ENCODE measurements at regions not wholly inside any gene's neighbourhood (a gene's known extent, or its start where the extent isn't known, plus 50 kb on each side); places are given as distances from the start of the nearest gene placed in this dataset.

DNA sequence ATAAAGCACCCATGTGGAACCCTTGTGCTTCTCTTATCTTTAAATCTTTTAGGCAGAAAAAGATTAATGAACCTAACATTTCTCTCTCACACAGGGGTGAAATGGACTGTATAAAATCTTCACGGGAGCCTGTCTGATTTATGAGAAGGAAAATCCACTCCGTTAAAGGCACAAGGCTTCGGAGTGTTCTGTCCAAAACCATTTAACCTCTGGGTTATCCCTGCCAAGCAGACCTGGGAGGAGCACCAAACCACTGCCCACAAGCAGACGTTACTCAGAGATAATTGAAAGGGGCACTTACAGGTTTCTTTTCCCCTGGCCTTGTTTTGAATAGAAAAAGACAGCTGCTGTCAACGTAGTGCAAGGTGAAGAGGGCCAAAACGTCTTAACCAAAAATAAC is 184.4 kb upstream of the DOK6 start:
- ChIA-PET CTCF (no interaction called here), POLR2A (no interaction called here)
- ATAC-seq (no peak), DNase-seq (ENCODE audit: low read depth, low spot score) (no peak)
- no TSS peak for BruUV-seq (replicated peaks)
- Histone ChIP-seq H3K27me3 (ENCODE audit: control insufficient read depth, insufficient read depth, low read length) (no peaks in the 10 kb centered on the region), H3K9me3 (ENCODE audit: control insufficient read depth, insufficient read depth, low read depth, low read length) (no peaks in the 10 kb centered on the region), H3K4me1 (ENCODE audit: control insufficient read depth, insufficient read depth, low read length) (no peaks in the 10 kb centered on the region), H3K36me3 (ENCODE audit: control insufficient read depth, insufficient read depth, low read length) (no peaks in the 10 kb centered on the region), H3K27ac (ENCODE audit: low read length) (no peak overlapping the region), H3K4me3 (ENCODE audit: low read depth in 2 of 2, low read length in 2 of 2) (no peak overlapping the region)
- TF ChIP-seq, protein P1, sequence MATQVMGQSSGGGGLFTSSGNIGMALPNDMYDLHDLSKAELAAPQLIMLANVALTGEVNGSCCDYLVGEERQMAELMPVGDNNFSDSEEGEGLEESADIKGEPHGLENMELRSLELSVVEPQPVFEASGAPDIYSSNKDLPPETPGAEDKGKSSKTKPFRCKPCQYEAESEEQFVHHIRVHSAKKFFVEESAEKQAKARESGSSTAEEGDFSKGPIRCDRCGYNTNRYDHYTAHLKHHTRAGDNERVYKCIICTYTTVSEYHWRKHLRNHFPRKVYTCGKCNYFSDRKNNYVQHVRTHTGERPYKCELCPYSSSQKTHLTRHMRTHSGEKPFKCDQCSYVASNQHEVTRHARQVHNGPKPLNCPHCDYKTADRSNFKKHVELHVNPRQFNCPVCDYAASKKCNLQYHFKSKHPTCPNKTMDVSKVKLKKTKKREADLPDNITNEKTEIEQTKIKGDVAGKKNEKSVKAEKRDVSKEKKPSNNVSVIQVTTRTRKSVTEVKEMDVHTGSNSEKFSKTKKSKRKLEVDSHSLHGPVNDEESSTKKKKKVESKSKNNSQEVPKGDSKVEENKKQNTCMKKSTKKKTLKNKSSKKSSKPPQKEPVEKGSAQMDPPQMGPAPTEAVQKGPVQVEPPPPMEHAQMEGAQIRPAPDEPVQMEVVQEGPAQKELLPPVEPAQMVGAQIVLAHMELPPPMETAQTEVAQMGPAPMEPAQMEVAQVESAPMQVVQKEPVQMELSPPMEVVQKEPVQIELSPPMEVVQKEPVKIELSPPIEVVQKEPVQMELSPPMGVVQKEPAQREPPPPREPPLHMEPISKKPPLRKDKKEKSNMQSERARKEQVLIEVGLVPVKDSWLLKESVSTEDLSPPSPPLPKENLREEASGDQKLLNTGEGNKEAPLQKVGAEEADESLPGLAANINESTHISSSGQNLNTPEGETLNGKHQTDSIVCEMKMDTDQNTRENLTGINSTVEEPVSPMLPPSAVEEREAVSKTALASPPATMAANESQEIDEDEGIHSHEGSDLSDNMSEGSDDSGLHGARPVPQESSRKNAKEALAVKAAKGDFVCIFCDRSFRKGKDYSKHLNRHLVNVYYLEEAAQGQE (IDR thresholded peaks at IDR 0.05; ENCODE audit: insufficient read depth in 1 of 2, low read depth in 2 of 2, low read length in 1 of 2) = no peak
- in situ Hi-C loops (cut with HindIII; ENCODE audit: low pct_unique_long_range_greater_than_20kb, low sequenced_read_pairs) = no loop called here
- intact Hi-C loops (cut with micrococcal nuclease; ENCODE audit: unreplicated experiment) = no loop called here

DNA sequence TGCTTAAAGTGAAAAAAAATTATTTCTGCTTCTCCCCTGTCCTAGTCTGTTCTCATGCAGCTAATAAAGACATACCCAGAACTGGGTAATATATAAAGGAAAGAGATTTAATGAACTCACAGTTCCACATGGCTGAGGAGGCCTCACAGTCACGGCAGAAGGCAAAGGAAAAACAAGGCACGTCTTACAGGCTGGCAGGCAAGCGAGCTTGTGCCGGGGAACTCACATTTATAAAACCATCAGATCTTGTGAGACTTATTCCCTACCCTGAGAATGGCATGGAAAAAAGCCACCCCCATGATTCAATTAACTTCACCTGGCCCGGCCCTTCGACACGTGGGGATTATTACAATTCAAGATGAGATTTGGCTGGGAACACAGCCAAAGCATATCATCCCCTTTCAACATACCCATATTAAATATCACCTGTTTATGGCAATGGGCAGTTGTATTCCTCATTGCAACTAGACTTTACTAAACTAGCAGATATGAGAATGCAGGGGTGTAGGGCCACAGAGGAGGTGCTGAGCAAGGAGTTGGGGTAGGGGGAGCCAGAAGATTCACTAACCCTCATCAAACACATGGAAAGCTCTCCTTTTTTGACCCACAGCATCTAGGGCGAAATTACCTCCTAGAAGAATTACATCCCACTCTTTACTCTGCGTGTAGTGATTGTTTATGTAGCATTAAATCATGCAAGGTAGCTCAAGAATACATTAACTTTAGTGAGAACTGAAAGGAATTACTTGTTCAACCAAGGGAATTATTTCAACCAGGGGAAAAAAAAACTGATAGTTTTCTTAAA is 183.3 kb upstream of the DOK6 start:
- no TSS peak for BruUV-seq (replicated peaks)
- intact Hi-C loops (cut with micrococcal nuclease; ENCODE audit: unreplicated experiment) (no loop called here), in situ Hi-C loops (cut with HindIII; ENCODE audit: low pct_unique_long_range_greater_than_20kb, low sequenced_read_pairs) (no loop called here)
- no peak for DNase-seq (ENCODE audit: low read depth, low spot score)
- TF ChIP-seq, protein P2, sequence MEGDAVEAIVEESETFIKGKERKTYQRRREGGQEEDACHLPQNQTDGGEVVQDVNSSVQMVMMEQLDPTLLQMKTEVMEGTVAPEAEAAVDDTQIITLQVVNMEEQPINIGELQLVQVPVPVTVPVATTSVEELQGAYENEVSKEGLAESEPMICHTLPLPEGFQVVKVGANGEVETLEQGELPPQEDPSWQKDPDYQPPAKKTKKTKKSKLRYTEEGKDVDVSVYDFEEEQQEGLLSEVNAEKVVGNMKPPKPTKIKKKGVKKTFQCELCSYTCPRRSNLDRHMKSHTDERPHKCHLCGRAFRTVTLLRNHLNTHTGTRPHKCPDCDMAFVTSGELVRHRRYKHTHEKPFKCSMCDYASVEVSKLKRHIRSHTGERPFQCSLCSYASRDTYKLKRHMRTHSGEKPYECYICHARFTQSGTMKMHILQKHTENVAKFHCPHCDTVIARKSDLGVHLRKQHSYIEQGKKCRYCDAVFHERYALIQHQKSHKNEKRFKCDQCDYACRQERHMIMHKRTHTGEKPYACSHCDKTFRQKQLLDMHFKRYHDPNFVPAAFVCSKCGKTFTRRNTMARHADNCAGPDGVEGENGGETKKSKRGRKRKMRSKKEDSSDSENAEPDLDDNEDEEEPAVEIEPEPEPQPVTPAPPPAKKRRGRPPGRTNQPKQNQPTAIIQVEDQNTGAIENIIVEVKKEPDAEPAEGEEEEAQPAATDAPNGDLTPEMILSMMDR (IDR thresholded peaks at IDR 0.05) = no peak
- TF ChIP-seq, protein P1 (IDR thresholded peaks at IDR 0.05; ENCODE audit: insufficient read depth in 1 of 2, low read depth in 2 of 2, low read length in 1 of 2) = no peak
- TF ChIP-seq POLR2AphosphoS5 (IDR thresholded peaks at IDR 0.05; ENCODE audit: low read depth, low read length) (no peak), SIN3A (IDR thresholded peaks at IDR 0.05; ENCODE audit: borderline replicate concordance, insufficient read depth, low read depth, low read length) (no peak), TCF7L2 (IDR thresholded peaks at IDR 0.05; ENCODE audit: low read depth, low read length) (no peak)
- ChIA-PET POLR2A (no interaction called here), CTCF (no interaction called here)
- no peaks in the 10 kb centered on the region for H3K36me3 ChIP-seq (ENCODE audit: control insufficient read depth, insufficient read depth, low read length)
- no peak overlapping the region for H3K4me3 ChIP-seq (ENCODE audit: low read depth in 2 of 2, low read length in 2 of 2)
- no peak overlapping the region for H3K27ac ChIP-seq (ENCODE audit: low read length)
- H3K27me3 ChIP-seq (ENCODE audit: control insufficient read depth, insufficient read depth, low read length) = no peaks in the 10 kb centered on the region
- ATAC-seq = no peak
- H3K9me3 ChIP-seq (ENCODE audit: control insufficient read depth, insufficient read depth, low read depth, low read length) = no peaks in the 10 kb centered on the region
- H3K4me1 ChIP-seq (ENCODE audit: control insufficient read depth, insufficient read depth, low read length) = no peaks in the 10 kb centered on the region

Measured in Panc1 (cell line).